ENCODE measurements at regions not wholly inside any gene's neighbourhood (a gene's known extent, or its start where the extent isn't known, plus 50 kb on each side); places are given as distances from the start of the nearest gene placed in this dataset.

- no peaks in the 10 kb centered on the region for H3K27me3 ChIP-seq (ENCODE audit: insufficient read depth, low read depth)
- no peak overlapping the region for H2AFZ ChIP-seq (ENCODE audit: low read depth)
- H3K27ac ChIP-seq = no peak overlapping the region
- H3K9ac ChIP-seq = no peak overlapping the region
- no peaks in the 10 kb centered on the region for H3K4me1 ChIP-seq (ENCODE audit: low read depth, poor library complexity, severe bottlenecking)
- H3K4me3 ChIP-seq (IDR thresholded peaks at IDR 0.05; ENCODE audit: insufficient read depth, low read depth, low read length) = no peak overlapping the region
- no peaks in the 10 kb centered on the region for H3K36me3 ChIP-seq (ENCODE audit: insufficient read depth)
- H3K79me2 ChIP-seq (ENCODE audit: insufficient read depth, low read depth) = no peaks in the 10 kb centered on the region
- no peak overlapping the region for H3K4me2 ChIP-seq
- H4K20me1 ChIP-seq (ENCODE audit: insufficient read depth) = no peaks in the 10 kb centered on the region
- TF ChIP-seq CTCF (conservative IDR thresholded peaks at IDR 0.05; ENCODE audit: low read depth, low read length) = no peak
Observed at GRCh38 chr11:91664521-91664920, 560.1 kb upstream of the FAT3 start.

- no peak overlapping the region for H3K4me2 ChIP-seq
- H3K27ac ChIP-seq = no peak overlapping the region
- H3K36me3 ChIP-seq (ENCODE audit: insufficient read depth) = no peaks in the 10 kb centered on the region
- no peaks in the 10 kb centered on the region for H3K4me1 ChIP-seq (ENCODE audit: low read depth, poor library complexity, severe bottlenecking)
- no peak overlapping the region for H3K9ac ChIP-seq
- H3K27me3 ChIP-seq (ENCODE audit: insufficient read depth, low read depth) = no peaks in the 10 kb centered on the region
- H3K79me2 ChIP-seq (ENCODE audit: insufficient read depth, low read depth) = no peaks in the 10 kb centered on the region
- H2AFZ ChIP-seq (ENCODE audit: low read depth) = no peak overlapping the region
- H3K4me3 ChIP-seq (IDR thresholded peaks at IDR 0.05; ENCODE audit: insufficient read depth, low read depth, low read length) = no peak overlapping the region
- no peak for TF ChIP-seq CTCF (conservative IDR thresholded peaks at IDR 0.05; ENCODE audit: low read depth, low read length)
- H4K20me1 ChIP-seq (ENCODE audit: insufficient read depth) = no peaks in the 10 kb centered on the region
Observed at GRCh38 chr11:91660036-91660435, 564.6 kb upstream of the FAT3 start.

DNA sequence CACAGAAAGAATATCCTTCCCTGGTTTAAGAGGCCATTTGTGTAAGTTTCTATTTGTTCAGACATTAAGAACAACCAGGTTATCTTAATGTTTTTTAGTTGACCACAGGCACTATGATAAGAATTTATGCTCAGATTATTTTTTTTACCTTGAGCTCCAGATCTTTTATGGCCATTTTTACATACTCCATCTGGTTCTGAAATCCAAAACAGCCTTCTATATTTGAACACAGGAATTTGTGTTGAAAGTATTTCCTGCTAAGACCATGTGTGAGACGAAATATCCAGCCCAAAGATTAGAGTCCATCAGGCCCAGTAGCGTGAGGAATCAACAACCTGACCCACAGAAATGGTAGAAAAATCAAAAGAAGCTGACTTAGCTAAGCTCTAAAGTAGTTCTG, 569.9 kb upstream of the FAT3 start:
- Histone ChIP-seq H4K20me1 (ENCODE audit: insufficient read depth) (no peaks in the 10 kb centered on the region), H3K27me3 (ENCODE audit: insufficient read depth, low read depth) (no peaks in the 10 kb centered on the region), H3K4me2 (no peak overlapping the region), H3K27ac (no peak overlapping the region), H3K9ac (no peak overlapping the region), H3K79me2 (ENCODE audit: insufficient read depth, low read depth) (no peaks in the 10 kb centered on the region), H3K36me3 (ENCODE audit: insufficient read depth) (no peaks in the 10 kb centered on the region), H2AFZ (ENCODE audit: low read depth) (no peak overlapping the region), H3K4me3 (IDR thresholded peaks at IDR 0.05; ENCODE audit: insufficient read depth, low read depth, low read length) (no peak overlapping the region), H3K4me1 (ENCODE audit: low read depth, poor library complexity, severe bottlenecking) (no peaks in the 10 kb centered on the region)
- TF ChIP-seq CTCF (conservative IDR thresholded peaks at IDR 0.05; ENCODE audit: low read depth, low read length) = no peak

- no peak overlapping the region for H3K4me2 ChIP-seq
- no peak overlapping the region for H2AFZ ChIP-seq (ENCODE audit: low read depth)
- H3K79me2 ChIP-seq (ENCODE audit: insufficient read depth, low read depth) = no peaks in the 10 kb centered on the region
- no peak overlapping the region for H3K9ac ChIP-seq
- H3K36me3 ChIP-seq (ENCODE audit: insufficient read depth) = no peaks in the 10 kb centered on the region
- H3K4me1 ChIP-seq (ENCODE audit: low read depth, poor library complexity, severe bottlenecking) = no peaks in the 10 kb centered on the region
- TF ChIP-seq CTCF (conservative IDR thresholded peaks at IDR 0.05; ENCODE audit: low read depth, low read length) = no peak
- H3K27ac ChIP-seq = no peak overlapping the region
- no peaks in the 10 kb centered on the region for H3K27me3 ChIP-seq (ENCODE audit: insufficient read depth, low read depth)
- no peak overlapping the region for H3K4me3 ChIP-seq (IDR thresholded peaks at IDR 0.05; ENCODE audit: insufficient read depth, low read depth, low read length)
- no peaks in the 10 kb centered on the region for H4K20me1 ChIP-seq (ENCODE audit: insufficient read depth)
Observed at GRCh38 chr11:91653079-91653754, 571.4 kb upstream of the FAT3 start.
